ENCODE measurements at regions not wholly inside any gene's neighbourhood (a gene's known extent, or its start where the extent isn't known, plus 50 kb on each side); places are given as distances from the start of the nearest gene placed in this dataset.

GRCh38 chr19:30253581-30253996 is 118.6 kb upstream of the ZNF536 start:
- Histone ChIP-seq H3K4me3 (no peak overlapping the region), H3K9me3 (no peaks in the 10 kb centered on the region), H3K27me3 (peaks cover 6 to 36% (median 7%) of the 10 kb centered on the region in 3 donors), H3K27ac (no peak overlapping the region), H3K4me1 (no peaks in the 10 kb centered on the region), H3K36me3 (no peaks in the 10 kb centered on the region)
- ATAC-seq (no peak), DNase-seq (no peak)
- no peak for TF ChIP-seq CTCF (IDR thresholded peaks at IDR 0.05 in 4 of 5, conservative IDR thresholded peaks at IDR 0.05 in 1 of 5)
- no peak for TF ChIP-seq POLR2A (IDR thresholded peaks at IDR 0.05)
- in situ Hi-C loops (cut with MboI; ENCODE audit: low sequenced_read_pairs in 4 of 4) (no loop called here), intact Hi-C loops (cut with DNase I; ENCODE audit: low total_unique reads) (no loop called here)

- no peak overlapping the region for H3K27ac ChIP-seq
- in situ Hi-C loops (cut with MboI; ENCODE audit: low sequenced_read_pairs in 4 of 4) (no loop called here), intact Hi-C loops (cut with DNase I; ENCODE audit: low total_unique reads) (no loop called here)
- no peak overlapping the region for H3K4me3 ChIP-seq
- no peak for TF ChIP-seq CTCF (IDR thresholded peaks at IDR 0.05 in 4 of 5, conservative IDR thresholded peaks at IDR 0.05 in 1 of 5)
- no peak for TF ChIP-seq POLR2A (IDR thresholded peaks at IDR 0.05)
- no peaks in the 10 kb centered on the region for H3K4me1 ChIP-seq
- H3K9me3 ChIP-seq = no peaks in the 10 kb centered on the region
- peaks cover 6 to 36% (median 7%) of the 10 kb centered on the region in 3 donors for H3K27me3 ChIP-seq
- DNase-seq (no peak), ATAC-seq (no peak)
- H3K36me3 ChIP-seq = no peaks in the 10 kb centered on the region
Observed at GRCh38 chr19:30254158-30254557, 118.0 kb upstream of the ZNF536 start.

GRCh38 chr19:30254789-30255188 is 117.4 kb upstream of the ZNF536 start:
- TF ChIP-seq POLR2A (IDR thresholded peaks at IDR 0.05) (no peak), CTCF (IDR thresholded peaks at IDR 0.05 in 4 of 5, conservative IDR thresholded peaks at IDR 0.05 in 1 of 5) (no peak)
- DNase-seq = no peak

GRCh38 chr19:30255791-30256495 is 116.2 kb upstream of the ZNF536 start:
- Histone ChIP-seq H3K27ac (no peak overlapping the region), H3K27me3 (peaks cover 6 to 36% (median 7%) of the 10 kb centered on the region in 3 donors), H3K9me3 (no peaks in the 10 kb centered on the region), H3K4me1 (no peaks in the 10 kb centered on the region), H3K4me3 (no peak overlapping the region), H3K36me3 (no peaks in the 10 kb centered on the region)
- intact Hi-C loops (cut with DNase I; ENCODE audit: low total_unique reads) = no loop called here
- TF ChIP-seq CTCF (IDR thresholded peaks at IDR 0.05 in 4 of 5, conservative IDR thresholded peaks at IDR 0.05 in 1 of 5) = no peak
- no peak for TF ChIP-seq POLR2A (IDR thresholded peaks at IDR 0.05)
- in situ Hi-C loops (cut with MboI; ENCODE audit: low sequenced_read_pairs in 4 of 4) = no loop called here
- ATAC-seq = no peak
- no peak for DNase-seq

More at GRCh38 chr19:30254789-30255188, 117.4 kb upstream of the ZNF536 start:
- Histone ChIP-seq H3K4me1 (no peaks in the 10 kb centered on the region), H3K36me3 (no peaks in the 10 kb centered on the region), H3K27me3 (peaks cover 6 to 36% (median 7%) of the 10 kb centered on the region in 3 donors), H3K4me3 (no peak overlapping the region), H3K27ac (no peak overlapping the region), H3K9me3 (no peaks in the 10 kb centered on the region)
- intact Hi-C loops (cut with DNase I; ENCODE audit: low total_unique reads) (no loop called here), in situ Hi-C loops (cut with MboI; ENCODE audit: low sequenced_read_pairs in 4 of 4) (no loop called here)
- no peak for ATAC-seq

- no peaks in the 10 kb centered on the region for H3K4me1 ChIP-seq
- intact Hi-C loops (cut with DNase I; ENCODE audit: low total_unique reads) = no loop called here
- H3K36me3 ChIP-seq = no peaks in the 10 kb centered on the region
- no peaks in the 10 kb centered on the region for H3K9me3 ChIP-seq
- H3K27me3 ChIP-seq = peaks cover 6 to 32% (median 7%) of the 10 kb centered on the region in 3 donors
- TF ChIP-seq CTCF (IDR thresholded peaks at IDR 0.05 in 4 of 5, conservative IDR thresholded peaks at IDR 0.05 in 1 of 5) (no peak), POLR2A (IDR thresholded peaks at IDR 0.05) (no peak)
- no peak overlapping the region for H3K4me3 ChIP-seq
- no peak overlapping the region for H3K27ac ChIP-seq
- in situ Hi-C loops (cut with MboI; ENCODE audit: low sequenced_read_pairs in 4 of 4) = no loop called here
- DNase-seq (no peak), ATAC-seq (no peak)
Observed at GRCh38 chr19:30256496-30256850, 115.7 kb upstream of the ZNF536 start.

Measured in gastrocnemius medialis (tissue), 4 donors.